Effector memory CD4-positive, alpha-beta T cell (primary cell): ENCODE measurements at regions not wholly inside any gene's neighbourhood (a gene's known extent, or its start where the extent isn't known, plus 50 kb on each side); places are given as distances from the start of the nearest gene placed in this dataset.

Source experiments
- DNase-seq, 3 donors: peaks; one replicate each; pipeline ENCODE4 v3.0.0-alpha.2; 2020
- H3K27ac ChIP-seq: 2 replicates; pipeline ENCODE4 v1.7.0; 2013; ENCODE audit warnings: mild to moderate bottlenecking, low read length, moderate library complexity; ENCODE audit not compliant: insufficient read depth, poor library complexity, severe bottlenecking
- H3K27me3 ChIP-seq: replicated peaks from 2 replicates; pipeline ENCODE4 v1.7.0; 2013; ENCODE audit warnings: mild to moderate bottlenecking, low read length; ENCODE audit not compliant: insufficient read depth, control insufficient read depth, poor library complexity, severe bottlenecking
- H3K36me3 ChIP-seq: 2 replicates; pipeline ENCODE4 v1.7.0; 2013; ENCODE audit warnings: mild to moderate bottlenecking, low read length, moderate library complexity; ENCODE audit not compliant: control insufficient read depth, insufficient read depth
- H3K4me1 ChIP-seq: 2 replicates; pipeline ENCODE4 v1.7.0; 2013; ENCODE audit warnings: low read length, mild to moderate bottlenecking; ENCODE audit not compliant: control insufficient read depth, insufficient read depth, poor library complexity, severe bottlenecking
- H3K4me3 ChIP-seq: 2 replicates; pipeline ENCODE4 v1.7.0; 2013; ENCODE audit warnings: low read length, low read depth, mild to moderate bottlenecking; ENCODE audit not compliant: insufficient read depth, poor library complexity, severe bottlenecking
- H3K9me3 ChIP-seq: 2 replicates; pipeline ENCODE4 v1.7.0; 2013; ENCODE audit warnings: mild to moderate bottlenecking, low read length, moderate library complexity; ENCODE audit not compliant: control insufficient read depth

GRCh38 chr4:151933122-151933827 lies 172.5 kb upstream of the GATB start:
- no peaks in the 10 kb centered on the region for H3K9me3 ChIP-seq
- no peaks in the 10 kb centered on the region for H3K36me3 ChIP-seq
- no peaks in the 10 kb centered on the region for H3K27me3 ChIP-seq
- no peak overlapping the region for H3K4me3 ChIP-seq
- no peak for DNase-seq
- H3K27ac ChIP-seq: no peak overlapping the region
- no peaks in the 10 kb centered on the region for H3K4me1 ChIP-seq

- no peak overlapping the region for H3K4me3 ChIP-seq
- no peaks in the 10 kb centered on the region for H3K36me3 ChIP-seq
- no peak overlapping the region for H3K27ac ChIP-seq
- H3K4me1 ChIP-seq: no peaks in the 10 kb centered on the region
- H3K9me3 ChIP-seq: no peaks in the 10 kb centered on the region
- H3K27me3 ChIP-seq: no peaks in the 10 kb centered on the region
- DNase-seq: no peak
Observed at GRCh38 chr4:151931563-151931962, 170.8 kb upstream of the GATB start.

- no peaks in the 10 kb centered on the region for H3K4me1 ChIP-seq
- no peak overlapping the region for H3K4me3 ChIP-seq
- no peaks in the 10 kb centered on the region for H3K36me3 ChIP-seq
- no peaks in the 10 kb centered on the region for H3K27me3 ChIP-seq
- DNase-seq: no peak
- H3K9me3 ChIP-seq: no peaks in the 10 kb centered on the region
- no peak overlapping the region for H3K27ac ChIP-seq
Observed at GRCh38 chr4:151930372-151930771, 169.6 kb upstream of the GATB start.

DNA sequence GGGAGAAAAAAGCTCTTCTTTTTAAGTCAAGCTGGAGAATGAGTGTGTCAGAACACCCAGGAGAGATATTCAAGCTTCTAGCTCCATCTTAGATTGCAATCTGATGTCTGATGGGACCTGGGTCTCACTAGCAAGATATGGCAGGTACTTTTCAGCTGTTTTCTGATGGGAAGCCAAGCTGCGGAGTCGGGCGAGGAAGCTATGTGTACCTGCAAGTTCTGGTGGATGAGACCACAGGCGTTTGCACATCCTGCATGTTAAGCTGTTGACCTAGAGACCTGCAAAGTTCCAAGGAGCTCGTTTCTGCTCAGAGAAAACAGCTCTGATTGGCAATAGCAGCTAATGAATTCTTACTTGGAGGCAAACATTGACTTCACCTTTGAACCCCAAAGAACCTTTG lies 167.3 kb upstream of the GATB start:
- H3K27ac ChIP-seq: no peak overlapping the region
- no peaks in the 10 kb centered on the region for H3K27me3 ChIP-seq
- no peak overlapping the region for H3K4me3 ChIP-seq
- no peaks in the 10 kb centered on the region for H3K36me3 ChIP-seq
- no peaks in the 10 kb centered on the region for H3K9me3 ChIP-seq
- no peaks in the 10 kb centered on the region for H3K4me1 ChIP-seq
- no peak for DNase-seq

GRCh38 chr4:151922811-151923210 lies 162.0 kb upstream of the GATB start:
- H3K4me3 ChIP-seq: no peak overlapping the region
- DNase-seq: no peak
- H3K27ac ChIP-seq: no peak overlapping the region
- H3K27me3 ChIP-seq: no peaks in the 10 kb centered on the region
- H3K4me1 ChIP-seq: no peaks in the 10 kb centered on the region
- H3K36me3 ChIP-seq: no peaks in the 10 kb centered on the region
- H3K9me3 ChIP-seq: no peaks in the 10 kb centered on the region

DNA sequence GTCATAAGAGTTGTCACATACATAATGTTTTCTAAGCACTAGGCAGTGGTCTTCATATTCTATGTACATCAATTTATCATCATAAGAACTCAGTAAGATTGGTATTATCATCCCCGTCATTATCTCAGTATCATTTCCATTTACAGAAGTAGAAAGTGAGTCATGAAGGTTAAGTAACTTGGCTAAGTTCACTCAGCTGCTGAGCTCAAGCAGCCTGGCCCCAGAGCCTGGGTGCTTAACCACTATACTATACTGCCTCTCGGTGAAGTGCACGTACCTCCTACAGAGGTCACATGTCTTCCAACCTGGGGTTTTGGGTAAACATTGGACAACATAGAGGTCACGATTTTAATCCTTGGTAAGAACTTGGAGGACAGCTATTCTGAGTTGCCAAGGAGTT lies 161.5 kb upstream of the GATB start:
- no peak for DNase-seq
- no peaks in the 10 kb centered on the region for H3K36me3 ChIP-seq
- H3K27me3 ChIP-seq: no peaks in the 10 kb centered on the region
- no peaks in the 10 kb centered on the region for H3K9me3 ChIP-seq
- H3K4me1 ChIP-seq: no peaks in the 10 kb centered on the region
- no peak overlapping the region for H3K27ac ChIP-seq
- no peak overlapping the region for H3K4me3 ChIP-seq

- no peak overlapping the region for H3K27ac ChIP-seq
- no peak for DNase-seq
- no peaks in the 10 kb centered on the region for H3K4me1 ChIP-seq
- no peaks in the 10 kb centered on the region for H3K27me3 ChIP-seq
- H3K9me3 ChIP-seq: no peaks in the 10 kb centered on the region
- no peaks in the 10 kb centered on the region for H3K36me3 ChIP-seq
- H3K4me3 ChIP-seq: no peak overlapping the region
Observed at GRCh38 chr4:151921811-151922210, 161.0 kb upstream of the GATB start.

- DNase-seq: no peak
- no peaks in the 10 kb centered on the region for H3K9me3 ChIP-seq
- H3K36me3 ChIP-seq: no peaks in the 10 kb centered on the region
- no peak overlapping the region for H3K4me3 ChIP-seq
- H3K4me1 ChIP-seq: no peaks in the 10 kb centered on the region
- H3K27me3 ChIP-seq: no peaks in the 10 kb centered on the region
- no peak overlapping the region for H3K27ac ChIP-seq
Observed at GRCh38 chr4:151921386-151921785, 160.6 kb upstream of the GATB start.

DNA sequence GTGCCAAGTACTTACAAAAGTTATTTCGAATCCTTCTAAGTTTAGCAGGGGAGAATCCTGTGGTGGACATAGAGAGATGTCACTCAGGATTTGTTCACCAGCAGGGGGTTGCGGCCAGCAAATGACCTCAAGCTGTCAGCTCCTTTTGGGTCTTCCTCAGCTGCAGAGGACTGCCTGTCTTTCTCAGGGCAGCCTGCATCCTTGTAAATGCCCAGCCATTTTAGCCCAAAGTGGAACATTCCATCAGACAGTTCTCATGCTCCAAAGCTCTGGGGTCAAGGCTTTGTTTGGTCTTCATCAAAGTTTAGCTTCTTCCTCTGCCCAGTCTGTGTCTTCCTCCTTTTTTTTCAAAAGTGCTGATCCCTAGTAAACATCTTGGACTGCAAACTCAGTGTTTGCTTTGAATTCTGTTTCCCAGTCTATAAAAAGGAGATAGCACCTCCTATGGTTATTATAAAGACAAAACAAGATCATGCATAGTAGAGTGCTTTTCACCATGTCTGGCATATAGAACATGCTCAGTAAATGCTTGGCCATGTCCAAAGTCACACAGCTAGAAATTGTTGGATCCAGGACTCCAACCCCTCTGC lies 156.4 kb upstream of the GATB start:
- H3K4me3 ChIP-seq: no peak overlapping the region
- H3K27ac ChIP-seq: no peak overlapping the region
- no peaks in the 10 kb centered on the region for H3K4me1 ChIP-seq
- no peaks in the 10 kb centered on the region for H3K27me3 ChIP-seq
- DNase-seq: no peak
- no peaks in the 10 kb centered on the region for H3K9me3 ChIP-seq
- no peaks in the 10 kb centered on the region for H3K36me3 ChIP-seq

GRCh38 chr4:151912632-151913031 lies 151.8 kb upstream of the GATB start:
- H3K4me1 ChIP-seq: no peaks in the 10 kb centered on the region
- no peak overlapping the region for H3K27ac ChIP-seq
- no peaks in the 10 kb centered on the region for H3K9me3 ChIP-seq
- H3K36me3 ChIP-seq: no peaks in the 10 kb centered on the region
- H3K27me3 ChIP-seq: no peaks in the 10 kb centered on the region
- no peak for DNase-seq
- H3K4me3 ChIP-seq: no peak overlapping the region
